Body of pancreas (tissue), 4 donors: ENCODE measurements at regions not wholly inside any gene's neighbourhood (a gene's known extent, or its start where the extent isn't known, plus 50 kb on each side); places are given as distances from the start of the nearest gene placed in this dataset.
"Not testable (repeated sequence)": the region's sequence is repeated elsewhere in the genome, so short reads cannot be mapped to it uniquely, and the experiment has no call there.

Experiments
- ATAC-seq: fragments of 150-250 bp; one replicate; pipeline ENCODE4 v1.9.1; 2016
- DNase-seq, 4 donors: peaks; one replicate each; pipeline ENCODE4 v3.0.0-alpha.2; 2019
- H3K27ac ChIP-seq, 4 donors: fragments of 200-600 bp; sonication (generic); 1 replicate in 3 of 4; 2 replicates in 1 of 4; pipeline versions ENCODE4 v1.5.1 to v1.6.1; 2016 to 2019; ENCODE audit warnings: mild to moderate bottlenecking in 1 of 4, mixed read lengths in 1 of 4, moderate library complexity in 1 of 4
- H3K27me3 ChIP-seq, 2 donors: fragments of 200-600 bp; sonication (generic); one replicate each; pipeline ENCODE4 v1.6.0; 2016; ENCODE audit warnings: mild to moderate bottlenecking in 1 of 2
- H3K36me3 ChIP-seq, 2 donors: fragments of 200-600 bp; sonication (generic); replicated peaks in 1 of 2; 2 replicates each; pipeline ENCODE4 v1.5.1; 2016; ENCODE audit warnings: low read depth in 2 of 2; ENCODE audit not compliant: insufficient read depth in 1 of 2
- H3K4me1 ChIP-seq: fragments of 200-600 bp; sonication (generic); one replicate; pipeline ENCODE4 v1.6.0; 2016
- H3K4me3 ChIP-seq, 2 donors: fragments of 200-600 bp; sonication (generic); 1 replicate in 1 of 2; 2 replicates in 1 of 2; pipeline ENCODE4 v1.5.1; 2016 to 2019
- H3K9me3 ChIP-seq, 3 donors: fragments of 200-600 bp; sonication (generic); 1 replicate in 2 of 3; 2 replicates in 1 of 3; pipeline ENCODE4 v1.5.1; 2016
- WGBS, 2 donors: methylation state at CpG; one replicate each; pipeline ENCODE4 v1.1.5; 2017; 5-methylcytosine and 5-hydroxymethylcytosine counted together
- intact Hi-C: fragments of 100-400 bp; cut with DNase I; formaldehyde crosslinking; loops from one replicate; pipeline ENCODE4 v1.15.1; 2023

DNA sequence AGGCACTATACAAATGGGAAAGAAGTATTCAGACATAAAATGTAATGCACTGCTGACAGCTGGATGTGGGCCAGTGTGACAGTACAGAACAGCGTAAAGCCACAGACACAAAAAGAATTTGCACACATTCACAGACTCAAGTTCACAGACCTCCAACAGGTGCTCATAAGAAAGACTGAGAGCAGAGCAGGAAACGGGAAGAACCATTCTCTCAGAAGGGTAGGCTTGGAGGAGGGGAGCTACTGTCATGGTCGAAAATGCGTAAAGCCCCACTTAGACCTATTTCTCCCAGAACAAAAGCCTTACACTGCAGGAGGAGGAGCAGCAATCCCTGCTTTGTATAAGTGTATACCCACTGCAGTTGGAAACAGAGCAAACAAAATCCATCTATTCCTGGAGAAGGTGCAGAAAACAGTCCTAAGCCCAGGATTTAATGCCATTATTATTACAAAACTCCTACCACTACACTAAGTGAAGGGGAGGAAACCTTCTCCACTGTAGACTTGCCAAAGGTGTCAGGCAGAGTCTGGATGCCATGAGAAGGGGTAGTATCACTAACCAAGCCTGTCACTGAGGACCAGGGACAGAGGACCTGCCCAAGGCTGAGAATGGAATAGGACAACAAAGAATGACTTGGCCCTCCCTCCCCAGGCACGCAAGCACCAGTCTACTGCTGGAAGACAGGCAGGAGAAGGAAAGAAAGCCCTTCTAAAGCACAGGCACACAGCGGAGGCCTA is 103.0 kb upstream of the FAM25C start:
- H3K4me1 ChIP-seq, ATAC-seq, DNase-seq, H3K27me3 ChIP-seq, H3K9me3 ChIP-seq, H3K27ac ChIP-seq, H3K4me3 ChIP-seq, intact Hi-C loops, H3K36me3 ChIP-seq: not testable (repeated sequence)
- WGBS, 2 donors: 72% methylated on average over 2 of the region's 6 CpGs; no CpG with 5 or more reads in 1 of the 2 donors

DNA sequence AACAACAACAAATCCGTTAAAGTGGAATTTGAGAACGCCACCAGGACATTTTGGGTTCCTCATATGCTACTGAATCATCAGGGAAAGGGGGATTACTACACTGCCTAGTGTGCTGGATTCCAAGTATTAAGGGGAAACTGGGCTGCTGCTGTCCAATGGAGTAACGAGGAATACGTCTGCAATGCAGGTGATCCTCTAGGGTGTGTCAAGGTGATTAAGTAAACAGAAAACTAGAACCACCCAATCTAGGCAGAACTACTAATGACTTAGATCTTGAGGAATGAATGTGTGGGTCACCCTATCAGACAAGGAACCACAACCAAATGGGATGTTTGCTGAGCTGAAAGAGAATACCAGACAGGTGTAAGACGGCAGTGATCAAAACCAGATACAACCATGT is 99.3 kb upstream of the FAM25C start:
- 46 to 61% methylated on average over 3 of the region's 5 CpGs for WGBS, 2 donors
- H3K27me3 ChIP-seq, ATAC-seq, H3K4me3 ChIP-seq, DNase-seq, H3K4me1 ChIP-seq, H3K36me3 ChIP-seq, H3K9me3 ChIP-seq, intact Hi-C loops, H3K27ac ChIP-seq: not testable (repeated sequence)

DNA sequence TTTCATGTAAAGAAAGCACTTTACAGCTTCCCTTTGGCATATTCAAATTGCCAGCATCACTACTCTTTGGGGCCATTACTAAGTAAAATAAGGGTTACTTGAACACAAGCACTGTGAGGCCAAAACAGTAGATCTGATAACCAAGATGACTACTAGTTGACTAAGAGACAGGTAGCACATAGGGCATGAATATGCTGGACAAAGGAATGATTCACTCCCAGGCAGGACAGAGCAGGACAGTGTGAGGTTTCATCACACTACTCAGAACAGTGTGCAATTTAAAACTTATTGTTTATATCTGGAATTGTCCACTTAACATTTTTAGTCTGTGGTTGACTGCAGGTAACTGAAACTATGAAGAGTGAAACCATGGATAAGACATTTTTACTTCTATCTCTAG is 91.1 kb upstream of the FAM25C start:
- H3K9me3 ChIP-seq, ATAC-seq, DNase-seq, H3K4me3 ChIP-seq, H3K27ac ChIP-seq, H3K36me3 ChIP-seq, H3K4me1 ChIP-seq, intact Hi-C loops, H3K27me3 ChIP-seq: not testable (repeated sequence)

DNA sequence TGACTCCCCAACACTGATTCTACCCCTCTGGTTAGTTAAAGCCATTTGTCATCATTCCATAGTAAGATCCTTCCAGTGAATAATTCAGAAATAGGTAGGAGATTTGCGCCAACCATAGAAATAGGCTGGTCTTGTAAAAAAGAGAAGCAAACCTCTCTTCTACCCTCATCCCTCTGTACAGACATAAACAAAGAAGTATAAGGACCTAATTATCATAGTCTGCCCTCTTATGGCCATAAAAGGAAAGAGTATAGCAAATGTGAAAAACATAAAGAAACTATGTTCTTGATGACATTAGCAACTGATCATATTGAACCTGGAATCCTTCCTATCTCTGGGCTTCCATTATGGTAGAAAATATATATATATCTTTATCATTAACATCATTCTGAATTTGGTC is 88.5 kb upstream of the FAM25C start:
- H3K27ac ChIP-seq, H3K9me3 ChIP-seq, H3K4me1 ChIP-seq, intact Hi-C loops, DNase-seq, ATAC-seq, H3K4me3 ChIP-seq, H3K36me3 ChIP-seq, H3K27me3 ChIP-seq: not testable (repeated sequence)
- 80 to 100% methylated on average over 1 of the region's 1 CpG for WGBS, 2 donors

DNA sequence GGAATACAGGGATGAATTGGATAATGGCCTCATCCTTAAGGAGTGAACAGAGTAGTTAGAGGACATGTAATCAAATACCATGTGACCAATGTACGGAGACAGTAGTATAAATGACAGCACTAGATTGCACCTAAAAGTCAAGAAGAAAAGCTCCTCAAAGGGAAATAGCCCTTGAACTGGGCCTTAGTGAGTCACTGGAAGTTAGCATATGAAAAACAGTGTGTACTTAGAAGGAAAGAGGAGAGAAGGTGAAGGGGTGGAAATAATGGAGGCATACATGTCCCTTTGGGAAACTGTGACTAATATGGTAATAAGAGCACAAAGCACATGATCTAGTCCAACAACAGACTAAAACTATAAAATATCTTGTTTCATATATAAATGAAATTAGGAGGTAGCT is 84.9 kb upstream of the FAM25C start:
- H3K4me3 ChIP-seq, intact Hi-C loops, H3K36me3 ChIP-seq, DNase-seq, H3K9me3 ChIP-seq, ATAC-seq, H3K4me1 ChIP-seq, H3K27ac ChIP-seq, H3K27me3 ChIP-seq: not testable (repeated sequence)
- WGBS, 2 donors: 100% methylated on average over 1 of the region's 1 CpG

DNA sequence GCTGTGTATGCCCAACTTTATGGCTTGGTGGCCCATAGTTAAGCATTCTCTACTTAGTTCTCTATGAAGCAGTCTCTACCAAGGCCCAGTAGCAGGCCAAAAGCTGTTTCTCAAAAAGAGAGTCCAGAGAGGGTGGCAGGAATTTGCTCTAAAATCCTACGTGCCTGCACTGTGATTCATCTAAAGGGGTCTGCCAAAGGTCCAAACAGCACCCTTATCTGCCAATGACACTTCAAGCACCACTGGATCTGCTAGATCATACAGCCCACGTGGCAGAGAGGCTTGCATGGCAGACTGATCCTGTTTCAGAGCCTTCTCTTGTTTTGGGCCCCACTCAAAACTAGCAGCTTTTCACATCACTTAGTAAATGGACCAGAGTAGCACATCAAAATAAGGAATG is 71.6 kb upstream of the FAM25C start:
- ATAC-seq, DNase-seq, H3K4me3 ChIP-seq, H3K4me1 ChIP-seq, H3K27ac ChIP-seq, intact Hi-C loops, H3K9me3 ChIP-seq, H3K36me3 ChIP-seq, H3K27me3 ChIP-seq: not testable (repeated sequence)
- WGBS, 2 donors: no CpG with 5 or more reads among the region's 2 CpGs

DNA sequence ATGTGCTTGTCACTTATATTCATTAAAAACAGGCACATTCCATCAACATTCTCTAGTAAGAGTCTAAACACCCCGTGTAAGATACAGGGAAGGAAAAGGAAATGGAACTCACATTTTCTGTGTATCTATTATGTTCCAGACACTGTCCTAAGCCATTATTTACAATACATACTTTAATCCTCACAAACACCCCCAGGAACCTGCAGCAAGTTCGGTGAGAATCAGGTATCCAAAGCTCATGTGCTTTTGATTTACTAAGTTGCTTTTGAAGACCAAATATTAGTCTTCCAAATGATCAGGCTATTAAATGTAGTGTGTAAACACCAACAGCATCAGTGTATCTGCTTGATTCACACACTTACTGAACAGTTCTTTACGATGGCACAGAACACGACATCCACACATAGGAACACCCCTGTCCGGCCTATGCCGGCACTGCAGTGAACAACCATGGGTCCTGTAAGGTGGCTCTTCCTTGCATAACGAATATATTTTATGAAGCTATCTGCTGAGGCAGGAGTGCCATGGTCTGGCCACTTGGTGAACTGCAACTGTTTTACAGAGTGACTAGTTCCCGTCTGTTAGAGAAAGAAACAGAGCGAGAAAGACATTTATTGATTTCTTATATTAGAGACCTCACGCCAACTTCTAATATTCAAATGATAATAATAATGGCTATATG is 64.5 kb upstream of the FAM25C start:
- H3K27ac ChIP-seq: not testable (repeated sequence)

DNA sequence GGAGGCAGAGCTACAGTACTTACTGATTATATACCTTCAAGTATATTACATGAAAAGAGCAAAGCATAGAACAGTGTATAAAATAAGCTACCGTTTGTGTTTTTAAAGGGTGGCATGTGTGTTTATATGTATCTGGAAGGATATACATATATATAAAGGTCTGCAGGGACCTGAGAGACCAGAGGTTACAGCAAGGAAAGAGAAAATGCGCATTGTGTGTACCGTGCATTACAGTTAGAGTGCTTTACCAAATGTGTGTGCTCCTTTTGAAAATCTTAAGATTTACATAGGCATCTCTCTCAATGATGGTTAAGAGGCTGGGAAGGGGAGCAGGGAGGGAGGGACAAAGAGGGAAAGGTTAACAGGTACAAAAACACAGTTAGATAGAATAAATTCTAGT is 55.8 kb upstream of the FAM25C start:
- DNase-seq, intact Hi-C loops, H3K36me3 ChIP-seq, H3K9me3 ChIP-seq, ATAC-seq, H3K4me1 ChIP-seq, H3K4me3 ChIP-seq, H3K27ac ChIP-seq, H3K27me3 ChIP-seq: not testable (repeated sequence)
- 79 to 92% methylated on average over 3 of the region's 3 CpGs for WGBS, 2 donors

More for the DNA sequence above, 64.5 kb upstream of the FAM25C start:
- intact Hi-C loops, H3K4me3 ChIP-seq, H3K4me1 ChIP-seq, DNase-seq, H3K9me3 ChIP-seq, H3K36me3 ChIP-seq, H3K27me3 ChIP-seq: not testable (repeated sequence)
- peak; percentile 100 for ATAC-seq
- WGBS, 2 donors: no CpG with 5 or more reads among the region's 10 CpGs
